Endodermal cell (in vitro differentiated cells): ENCODE measurements at regions not wholly inside any gene's neighbourhood (a gene's known extent, or its start where the extent isn't known, plus 50 kb on each side); places are given as distances from the start of the nearest gene placed in this dataset.

Experiments
- DNase-seq: peaks from one replicate; pipeline ENCODE4 v3.0.0-alpha.2; 2017
- H3K27ac ChIP-seq: 2 replicates; pipeline ENCODE4 v1.5.1; 2013; ENCODE audit warnings: mild to moderate bottlenecking, low read depth, low read length, moderate library complexity
- H3K27me3 ChIP-seq: 2 replicates; pipeline ENCODE4 v1.6.1; 2013; ENCODE audit warnings: mild to moderate bottlenecking, low read length, moderate library complexity; ENCODE audit not compliant: insufficient read depth, control insufficient read depth, poor library complexity, severe bottlenecking
- H3K36me3 ChIP-seq: 2 replicates; pipeline ENCODE4 v1.7.0; 2013; ENCODE audit warnings: mild to moderate bottlenecking, low read length, moderate library complexity; ENCODE audit not compliant: control insufficient read depth, insufficient read depth
- H3K4me1 ChIP-seq: one replicate; pipeline ENCODE4 v1.7.0; 2013; ENCODE audit warnings: low read length; ENCODE audit not compliant: control insufficient read depth, insufficient read depth
- H3K4me3 ChIP-seq: 2 replicates; pipeline ENCODE4 v1.5.1; 2013; ENCODE audit warnings: mild to moderate bottlenecking, low read length, moderate library complexity
- H3K9ac ChIP-seq: 2 replicates; pipeline ENCODE4 v1.6.1; 2013; ENCODE audit warnings: mild to moderate bottlenecking, low read length, moderate library complexity; ENCODE audit not compliant: poor library complexity, severe bottlenecking; ENCODE audit errors: extremely low read depth
- H3K9me3 ChIP-seq: 2 replicates; pipeline ENCODE4 v1.6.1; 2013; ENCODE audit warnings: mild to moderate bottlenecking, low read length, moderate library complexity; ENCODE audit not compliant: control insufficient read depth
- H3K27ac Mint-ChIP-seq: 2 replicates; pipeline ENCODE4 v1.8.0; 2020; ENCODE audit warnings: mixed read lengths
- H3K27me3 Mint-ChIP-seq: 2 replicates; pipeline ENCODE4 v1.8.0; 2021; ENCODE audit warnings: mild to moderate bottlenecking, mixed read lengths; ENCODE audit not compliant: insufficient read depth
- H3K36me3 Mint-ChIP-seq: 2 replicates; pipeline ENCODE4 v1.8.0; 2020; ENCODE audit warnings: low read depth, mixed read lengths
- H3K4me1 Mint-ChIP-seq: 2 replicates; pipeline ENCODE4 v1.8.0; 2020; ENCODE audit warnings: mixed read lengths
- H3K4me3 Mint-ChIP-seq: 2 replicates; pipeline ENCODE4 v1.8.0; 2020; ENCODE audit warnings: mild to moderate bottlenecking, moderate library complexity, mixed read lengths
- H3K9me3 Mint-ChIP-seq: 2 replicates; pipeline ENCODE4 v1.8.0; 2020; ENCODE audit warnings: mild to moderate bottlenecking, mixed read lengths
- WGBS, 2 experiments: methylation state at CpG; one replicate each; pipeline versions ENCODE4 v1.1.5 to v1.1.7; 2013; ENCODE audit warnings: missing lambda C conversion rate in 2 of 2, mixed read lengths in 1 of 2; ENCODE audit not compliant: insufficient coverage in 1 of 2, insufficient read length in 1 of 2; 5-methylcytosine and 5-hydroxymethylcytosine counted together
- TF ChIP-seq, protein P1 (sequence below): fragments of 200-600 bp; sonication (generic); conservative IDR thresholded peaks from 2 replicates; pipeline ENCODE4 v1.5.0; 2021; ENCODE audit warnings: antibody characterized with exemption, mild to moderate bottlenecking

DNA sequence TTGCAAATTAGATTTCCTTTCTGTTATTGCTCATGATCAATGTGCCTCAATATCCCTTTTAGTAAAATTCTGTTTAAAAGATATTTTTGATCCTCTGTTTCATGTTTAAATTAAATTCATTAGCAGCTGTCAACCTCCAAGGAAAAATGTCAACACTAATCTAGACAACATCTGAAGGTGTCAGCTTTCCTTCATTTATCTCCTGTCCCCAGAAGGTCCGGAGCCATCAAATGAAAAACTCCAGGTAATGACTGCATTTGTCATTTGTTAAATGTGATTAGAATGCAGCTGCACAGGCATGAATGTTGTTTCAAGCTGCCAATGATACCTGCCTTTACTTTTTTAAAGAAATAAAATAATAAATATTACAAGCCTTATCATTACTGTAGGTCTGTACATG lies 463.7 kb upstream of the SEMA3A start:
- no peaks in the 10 kb centered on the region for H3K4me1 ChIP-seq
- no peak for DNase-seq
- H3K9me3 ChIP-seq = no peaks in the 10 kb centered on the region
- H3K27ac Mint-ChIP-seq = no peak overlapping the region
- no peak overlapping the region for H3K9ac ChIP-seq
- H3K4me3 Mint-ChIP-seq = no peak overlapping the region
- H3K36me3 ChIP-seq = no peaks in the 10 kb centered on the region
- H3K4me3 ChIP-seq = no peak overlapping the region
- no peak overlapping the region for H3K27ac ChIP-seq
- H3K9me3 Mint-ChIP-seq = no peaks in the 10 kb centered on the region
- no peaks in the 10 kb centered on the region for H3K27me3 ChIP-seq
- no peaks in the 10 kb centered on the region for H3K36me3 Mint-ChIP-seq
- TF ChIP-seq, protein P1, sequence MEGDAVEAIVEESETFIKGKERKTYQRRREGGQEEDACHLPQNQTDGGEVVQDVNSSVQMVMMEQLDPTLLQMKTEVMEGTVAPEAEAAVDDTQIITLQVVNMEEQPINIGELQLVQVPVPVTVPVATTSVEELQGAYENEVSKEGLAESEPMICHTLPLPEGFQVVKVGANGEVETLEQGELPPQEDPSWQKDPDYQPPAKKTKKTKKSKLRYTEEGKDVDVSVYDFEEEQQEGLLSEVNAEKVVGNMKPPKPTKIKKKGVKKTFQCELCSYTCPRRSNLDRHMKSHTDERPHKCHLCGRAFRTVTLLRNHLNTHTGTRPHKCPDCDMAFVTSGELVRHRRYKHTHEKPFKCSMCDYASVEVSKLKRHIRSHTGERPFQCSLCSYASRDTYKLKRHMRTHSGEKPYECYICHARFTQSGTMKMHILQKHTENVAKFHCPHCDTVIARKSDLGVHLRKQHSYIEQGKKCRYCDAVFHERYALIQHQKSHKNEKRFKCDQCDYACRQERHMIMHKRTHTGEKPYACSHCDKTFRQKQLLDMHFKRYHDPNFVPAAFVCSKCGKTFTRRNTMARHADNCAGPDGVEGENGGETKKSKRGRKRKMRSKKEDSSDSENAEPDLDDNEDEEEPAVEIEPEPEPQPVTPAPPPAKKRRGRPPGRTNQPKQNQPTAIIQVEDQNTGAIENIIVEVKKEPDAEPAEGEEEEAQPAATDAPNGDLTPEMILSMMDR = no peak
- no peaks in the 10 kb centered on the region for H3K27me3 Mint-ChIP-seq
- 100% methylated on average over 1 of the region's 1 CpG; no CpG with 5 or more reads in 1 of the 2 experiments for WGBS, 2 experiments
- no peaks in the 10 kb centered on the region for H3K4me1 Mint-ChIP-seq

DNA sequence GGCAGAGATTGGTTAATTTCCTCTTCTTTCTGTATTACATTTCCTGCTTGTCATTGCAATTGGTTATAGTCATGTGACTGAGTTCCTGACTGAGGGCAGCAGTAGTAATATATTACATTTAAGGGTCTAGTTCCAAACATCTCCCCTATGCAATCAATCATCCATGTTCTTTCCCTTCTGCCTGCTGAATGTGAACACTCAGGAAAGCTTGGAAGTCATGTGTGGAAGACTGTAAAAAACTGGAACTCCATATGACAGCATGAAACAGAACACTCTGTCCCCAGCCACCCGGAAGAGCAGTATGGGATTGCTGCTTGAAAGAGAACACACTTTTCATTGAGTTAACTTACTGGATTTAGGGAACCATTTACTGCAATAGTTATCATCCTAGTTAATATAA lies 459.7 kb upstream of the SEMA3A start:
- Histone ChIP-seq H3K4me3 (no peak overlapping the region), H3K9ac (no peak overlapping the region), H3K27me3 (no peaks in the 10 kb centered on the region), H3K4me1 (no peaks in the 10 kb centered on the region), H3K27ac (no peak overlapping the region), H3K36me3 (no peaks in the 10 kb centered on the region), H3K9me3 (no peaks in the 10 kb centered on the region)
- Mint-ChIP-seq H3K36me3 (no peaks in the 10 kb centered on the region), H3K4me1 (no peaks in the 10 kb centered on the region), H3K9me3 (no peaks in the 10 kb centered on the region), H3K27me3 (no peaks in the 10 kb centered on the region), H3K27ac (no peak overlapping the region), H3K4me3 (no peak overlapping the region)
- TF ChIP-seq, protein P1 = no peak
- 93% methylated on average over 1 of the region's 1 CpG; no CpG with 5 or more reads in 1 of the 2 experiments for WGBS, 2 experiments
- no peak for DNase-seq

DNA sequence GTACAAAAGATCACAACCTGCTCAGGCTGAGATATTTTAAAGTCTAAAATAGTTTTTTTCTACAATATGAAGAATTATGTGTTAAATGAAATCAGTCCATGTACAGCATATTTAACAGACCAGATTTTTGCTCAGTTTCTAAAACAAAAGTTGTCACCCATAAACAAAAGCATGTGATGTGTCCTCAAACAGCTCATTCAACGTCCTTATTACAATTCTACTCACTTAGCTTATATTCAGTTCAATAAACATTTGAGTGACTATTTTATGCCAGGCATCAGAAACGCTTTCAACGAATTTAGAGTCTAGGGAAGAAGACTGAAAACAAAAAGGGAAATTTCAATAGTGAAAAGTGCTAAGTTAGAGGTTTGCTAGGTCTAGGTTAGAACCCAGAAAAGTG lies 457.3 kb upstream of the SEMA3A start:
- H3K4me1 Mint-ChIP-seq = no peaks in the 10 kb centered on the region
- Histone ChIP-seq H3K27ac (no peak overlapping the region), H3K27me3 (no peaks in the 10 kb centered on the region), H3K9me3 (no peaks in the 10 kb centered on the region), H3K9ac (no peak overlapping the region), H3K4me3 (no peak overlapping the region), H3K36me3 (no peaks in the 10 kb centered on the region), H3K4me1 (no peaks in the 10 kb centered on the region)
- H3K36me3 Mint-ChIP-seq = no peaks in the 10 kb centered on the region
- no peak for DNase-seq
- H3K27me3 Mint-ChIP-seq = no peaks in the 10 kb centered on the region
- H3K9me3 Mint-ChIP-seq = no peaks in the 10 kb centered on the region
- H3K27ac Mint-ChIP-seq = no peak overlapping the region
- no peak overlapping the region for H3K4me3 Mint-ChIP-seq
- TF ChIP-seq, protein P1 = no peak
- 78 to 94% methylated on average over 2 to 3 of the region's 3 CpGs for WGBS, 2 experiments
